ENCODE measurements at regions not wholly inside any gene's neighbourhood (a gene's known extent, or its start where the extent isn't known, plus 50 kb on each side); places are given as distances from the start of the nearest gene placed in this dataset.
"Not testable (repeated sequence)": the region's sequence is repeated elsewhere in the genome, so short reads cannot be mapped to it uniquely, and the experiment has no call there.

DNA sequence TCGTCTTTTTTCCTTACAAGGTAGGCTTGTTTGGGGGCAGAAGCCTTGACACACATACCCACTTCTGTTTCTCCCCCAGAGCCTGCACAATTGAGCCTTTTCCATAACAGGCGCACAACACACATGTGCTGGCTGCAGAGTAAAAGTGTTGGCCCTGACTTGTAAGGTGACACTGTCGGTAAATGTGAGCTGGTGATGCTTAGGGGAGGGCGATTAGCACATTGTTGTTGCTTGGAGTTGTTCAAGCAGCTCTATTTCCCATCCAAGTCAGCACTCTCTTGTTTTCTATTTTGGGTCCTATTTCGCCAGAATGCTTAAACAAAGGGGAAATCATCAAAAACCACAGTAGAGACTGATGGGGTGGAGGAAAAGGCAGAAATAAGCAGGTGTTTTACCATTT lies 51.9 kb upstream of the PTPRJ start:
- no peak overlapping the region for H3K4me3 ChIP-seq
- TF ChIP-seq, protein P1, sequence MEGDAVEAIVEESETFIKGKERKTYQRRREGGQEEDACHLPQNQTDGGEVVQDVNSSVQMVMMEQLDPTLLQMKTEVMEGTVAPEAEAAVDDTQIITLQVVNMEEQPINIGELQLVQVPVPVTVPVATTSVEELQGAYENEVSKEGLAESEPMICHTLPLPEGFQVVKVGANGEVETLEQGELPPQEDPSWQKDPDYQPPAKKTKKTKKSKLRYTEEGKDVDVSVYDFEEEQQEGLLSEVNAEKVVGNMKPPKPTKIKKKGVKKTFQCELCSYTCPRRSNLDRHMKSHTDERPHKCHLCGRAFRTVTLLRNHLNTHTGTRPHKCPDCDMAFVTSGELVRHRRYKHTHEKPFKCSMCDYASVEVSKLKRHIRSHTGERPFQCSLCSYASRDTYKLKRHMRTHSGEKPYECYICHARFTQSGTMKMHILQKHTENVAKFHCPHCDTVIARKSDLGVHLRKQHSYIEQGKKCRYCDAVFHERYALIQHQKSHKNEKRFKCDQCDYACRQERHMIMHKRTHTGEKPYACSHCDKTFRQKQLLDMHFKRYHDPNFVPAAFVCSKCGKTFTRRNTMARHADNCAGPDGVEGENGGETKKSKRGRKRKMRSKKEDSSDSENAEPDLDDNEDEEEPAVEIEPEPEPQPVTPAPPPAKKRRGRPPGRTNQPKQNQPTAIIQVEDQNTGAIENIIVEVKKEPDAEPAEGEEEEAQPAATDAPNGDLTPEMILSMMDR (IDR thresholded peaks at IDR 0.05) = no peak
- H3K27ac ChIP-seq = no peak overlapping the region
- no peak for DNase-seq (ENCODE audit: low spot score)

DNA sequence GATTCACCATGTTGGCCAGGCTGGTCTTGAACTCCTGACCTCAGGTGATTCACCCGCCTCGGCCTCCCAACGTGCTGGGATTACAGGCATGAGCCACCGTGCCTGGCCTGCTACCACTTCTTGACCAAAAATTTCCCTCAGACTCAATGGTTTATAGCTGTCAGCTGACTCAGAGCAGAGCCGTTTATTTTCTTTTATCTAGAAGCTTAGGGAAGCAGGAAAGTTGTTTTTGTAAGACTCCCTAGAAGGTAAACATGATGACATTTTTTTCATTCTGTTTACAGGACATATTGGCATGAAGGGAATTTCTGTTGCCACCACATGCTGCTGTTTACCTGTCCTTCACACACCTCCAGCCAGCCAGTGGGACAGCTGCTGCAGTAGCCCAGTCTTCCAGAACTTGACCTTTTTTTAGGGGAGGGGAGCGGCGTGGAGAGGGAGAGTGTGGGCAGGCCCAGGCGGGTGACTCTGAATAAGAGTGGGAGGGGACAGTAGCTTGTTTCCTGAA lies 56.1 kb upstream of the PTPRJ start:
- DNase-seq (ENCODE audit: low spot score) = no peak
- TF ChIP-seq, protein P1 (IDR thresholded peaks at IDR 0.05) = no peak
- Histone ChIP-seq H3K4me3 (no peak overlapping the region), H3K27ac (peak overlapping the region in 1 of 2 donors; percentile 9)

DNA sequence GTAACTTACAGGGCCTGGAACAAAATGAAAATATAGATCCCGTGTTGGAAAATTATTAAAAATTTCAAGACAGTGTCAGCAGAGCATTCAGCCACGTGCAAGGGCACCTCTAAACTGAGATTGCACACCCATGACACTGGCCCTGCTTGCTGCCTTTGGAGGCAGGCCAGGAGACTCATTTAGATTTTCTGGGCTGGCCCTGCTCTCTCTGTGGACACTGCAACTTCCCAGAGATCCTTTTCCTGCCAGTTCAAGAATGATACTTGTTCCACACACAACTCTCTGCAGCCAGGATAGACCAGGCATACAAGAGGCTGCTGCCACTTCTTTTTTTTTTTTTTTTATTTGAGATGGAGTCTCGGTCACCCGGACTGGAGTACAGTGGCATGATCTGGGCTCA lies 56.7 kb upstream of the PTPRJ start:
- H3K4me3 ChIP-seq = no peak overlapping the region
- TF ChIP-seq, protein P1 (IDR thresholded peaks at IDR 0.05) = no peak
- no peak for DNase-seq (ENCODE audit: low spot score)
- no peak overlapping the region for H3K27ac ChIP-seq

DNA sequence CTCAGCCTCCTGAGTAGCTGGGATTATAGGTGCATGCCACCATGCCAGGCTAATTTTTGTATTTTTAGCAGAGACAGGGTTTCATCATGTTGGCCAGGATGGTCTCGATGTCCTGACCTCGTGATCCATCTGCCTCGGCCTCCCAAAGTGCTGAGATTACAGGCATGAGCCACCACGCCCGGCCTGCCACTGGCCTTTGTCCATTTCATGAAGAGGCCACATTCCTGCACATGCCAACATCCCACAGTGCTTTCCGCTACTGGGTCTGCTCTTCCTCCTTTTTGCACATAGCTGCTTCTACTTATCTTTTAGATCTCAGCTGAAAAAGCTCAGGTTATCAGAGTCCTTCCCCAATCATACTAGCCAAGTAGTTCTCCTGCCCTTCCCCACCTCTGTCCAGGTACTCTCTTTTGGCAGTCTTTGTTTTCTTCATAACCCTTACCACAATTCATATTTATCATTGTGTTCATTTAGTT lies 59.2 kb upstream of the PTPRJ start:
- not testable (repeated sequence) for H3K4me3 ChIP-seq; DNase-seq (ENCODE audit: low spot score); H3K27ac ChIP-seq

DNA sequence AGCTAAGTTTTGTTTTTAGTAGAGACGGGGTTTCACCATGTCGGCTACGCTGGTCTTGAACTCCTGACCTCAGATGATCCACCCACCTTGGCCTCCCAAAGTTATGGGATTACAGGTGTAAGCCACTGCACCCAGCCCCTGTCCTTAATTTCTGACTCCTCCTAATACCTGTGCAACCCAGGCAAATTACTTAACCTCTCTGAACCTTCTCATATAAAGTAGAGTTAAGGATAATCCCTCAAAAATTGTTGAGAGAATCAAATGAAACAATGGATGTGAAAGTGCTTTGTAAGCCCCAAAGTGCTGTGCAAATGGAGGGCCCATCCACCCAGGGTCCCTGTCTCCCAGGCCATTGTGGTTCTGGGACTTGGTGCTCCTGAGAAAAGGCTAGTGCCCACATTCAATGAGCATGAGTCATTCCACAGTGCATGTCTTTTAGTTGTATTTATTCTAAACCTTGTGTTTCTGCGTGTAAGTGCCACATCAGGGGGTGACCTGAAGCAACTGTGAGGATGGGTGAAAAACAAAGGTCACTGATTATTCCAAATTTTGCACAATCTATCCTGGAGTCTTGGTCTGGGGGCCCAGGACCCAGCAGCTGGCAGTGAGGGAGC lies 61.4 kb upstream of the PTPRJ start:
- no peak overlapping the region for H3K4me3 ChIP-seq
- DNase-seq (ENCODE audit: low spot score) = no peak
- peak overlapping the region; percentile 56 to 86 for H3K27ac ChIP-seq
- TF ChIP-seq, protein P1 (IDR thresholded peaks at IDR 0.05) = no peak

DNA sequence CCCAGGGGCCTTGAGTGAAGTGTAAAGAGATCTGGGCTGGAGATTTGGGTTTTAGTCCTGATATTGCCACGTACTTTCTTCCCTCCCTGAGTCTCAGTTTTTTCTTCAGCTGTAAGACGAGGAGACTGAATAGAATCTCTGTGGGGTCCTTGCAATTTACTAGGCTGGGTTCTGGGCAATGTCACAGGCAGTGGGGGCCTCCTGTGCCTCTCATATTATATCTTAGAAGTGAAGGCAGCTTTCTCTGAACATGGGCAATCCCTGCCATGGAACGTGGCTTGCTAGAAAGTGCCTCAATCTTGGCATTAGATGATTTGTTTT lies 62.0 kb upstream of the PTPRJ start:
- DNase-seq (ENCODE audit: low spot score) = no peak
- H3K4me3 ChIP-seq = peak overlapping the region; percentile 58
- peak overlapping the region; percentile 56 to 86 for H3K27ac ChIP-seq
- TF ChIP-seq, protein P1 (IDR thresholded peaks at IDR 0.05) = no peak

DNA sequence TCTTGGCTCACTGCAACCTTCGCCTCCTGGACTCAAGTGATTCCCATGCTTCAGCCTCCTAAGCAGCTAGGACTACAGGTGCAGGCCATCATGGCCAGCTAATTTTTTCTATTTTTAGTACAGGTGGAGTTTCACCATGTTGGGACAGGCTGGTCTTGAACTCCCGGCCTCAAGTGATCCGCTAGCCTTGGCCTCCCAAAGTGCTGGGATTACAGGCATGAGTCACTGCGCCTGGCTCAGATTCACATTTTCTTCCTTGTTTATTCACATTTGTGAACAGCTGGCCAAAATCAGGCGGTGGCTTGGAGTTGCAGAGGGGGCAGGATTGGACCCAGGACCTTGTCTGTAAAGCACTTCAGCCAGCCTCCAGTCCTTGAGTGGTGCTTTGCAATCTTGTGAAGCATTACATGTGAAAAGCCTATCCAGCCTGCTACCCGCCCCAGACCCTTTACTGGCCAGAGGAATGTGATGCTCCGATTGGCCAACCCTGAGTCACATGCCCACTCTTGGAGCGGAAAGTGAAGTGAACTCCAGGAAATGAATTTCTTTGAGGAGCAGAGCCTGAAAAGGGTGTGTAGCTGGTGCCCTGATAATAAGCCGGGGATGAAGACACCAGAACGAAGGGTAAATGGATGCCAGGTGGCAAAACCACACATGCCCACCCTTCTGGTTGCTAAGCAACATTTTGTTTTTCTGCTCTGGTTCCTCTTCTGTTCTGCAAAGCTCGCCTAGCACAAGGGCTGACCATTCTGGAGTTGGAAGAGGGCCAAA lies 62.6 kb upstream of the PTPRJ start:
- TF ChIP-seq, protein P1 (IDR thresholded peaks at IDR 0.05) = no peak
- H3K4me3 ChIP-seq = peak overlapping the region; percentile 58
- H3K27ac ChIP-seq = peak overlapping the region; percentile 56 to 86
- peak; percentile 92 for DNase-seq (ENCODE audit: low spot score)
